ENCODE measurements at regions not wholly inside any gene's neighbourhood (a gene's known extent, or its start where the extent isn't known, plus 50 kb on each side); places are given as distances from the start of the nearest gene placed in this dataset.

GRCh38 chr11:81192516-81192915 lies 1541.1 kb downstream of the FAM181B start:
- H2BK12ac ChIP-seq (ENCODE audit: low read depth, low read length) = no peak overlapping the region
- H2BK20ac ChIP-seq (ENCODE audit: low read length) = no peak overlapping the region
- no peak for DNase-seq (ENCODE audit: low read depth in 1 of 2, low spot score in 2 of 2)
- no peak overlapping the region for H3K14ac ChIP-seq (ENCODE audit: insufficient read length)
- no peaks in the 10 kb centered on the region for H3K79me2 ChIP-seq (ENCODE audit: control insufficient read depth in 1 of 2, insufficient read depth in 2 of 2, low read length in 2 of 2)
- no peak overlapping the region for H2BK120ac ChIP-seq (replicated peaks; ENCODE audit: low read depth, low read length)
- no peak overlapping the region for H3K27ac ChIP-seq (ENCODE audit: low read depth, low read length)
- no peak overlapping the region for H2BK5ac ChIP-seq (ENCODE audit: low read depth, low read length)
- no peaks in the 10 kb centered on the region for H3K36me3 ChIP-seq (ENCODE audit: control insufficient read depth in 2 of 4, insufficient read depth in 4 of 4, low read length in 3 of 4)
- POLR2A ChIA-PET (ENCODE audit: partially characterized antibody) = no interaction called here
- H3K56ac ChIP-seq (replicated peaks; ENCODE audit: insufficient read length, low read depth, low read length) = no peak overlapping the region
- no peak overlapping the region for H2BK15ac ChIP-seq (ENCODE audit: low read length)
- H4K5ac ChIP-seq (ENCODE audit: insufficient read length, low read depth, low read length) = no peak overlapping the region
- no peak overlapping the region for H3K18ac ChIP-seq (ENCODE audit: extremely low read depth, low read length)
- H3K27me3 ChIP-seq (replicated peaks in 1 of 4; ENCODE audit: control insufficient read depth in 3 of 4, extremely low read depth in 1 of 4, insufficient read depth in 3 of 4, low read length in 3 of 4) = no peaks in the 10 kb centered on the region
- no peaks in the 10 kb centered on the region for H4K20me1 ChIP-seq (replicated peaks in 1 of 2; ENCODE audit: control insufficient read depth in 1 of 2, insufficient read depth in 2 of 2, low read length in 2 of 2)
- H3K4me1 ChIP-seq (replicated peaks in 1 of 4; ENCODE audit: control insufficient read depth in 3 of 4, insufficient read depth in 4 of 4, low read length in 3 of 4) = no peaks in the 10 kb centered on the region
- no peak overlapping the region for H3K4me3 ChIP-seq (ENCODE audit: extremely low read depth in 1 of 4, insufficient read depth in 2 of 4, low read depth in 3 of 4, low read length in 4 of 4)
- no peak overlapping the region for H2AK5ac ChIP-seq (ENCODE audit: low read depth, low read length)
- no peak overlapping the region for H4K8ac ChIP-seq (ENCODE audit: extremely low read depth, insufficient read depth, low read length)
- no peak for FAIRE-seq
- H3K23me2 ChIP-seq (ENCODE audit: low read depth, low read length) = no peaks in the 10 kb centered on the region
- H3K4ac ChIP-seq (replicated peaks; ENCODE audit: insufficient read length, low read depth, low read length) = no peak overlapping the region
- no peak overlapping the region for H4K91ac ChIP-seq (replicated peaks; ENCODE audit: insufficient read length, low read length)
- H3K4me2 ChIP-seq (ENCODE audit: insufficient read depth in 1 of 2, low read depth in 2 of 2, low read length in 2 of 2) = no peak overlapping the region
- H3K9me3 ChIP-seq (ENCODE audit: insufficient read depth in 2 of 2, low read depth in 1 of 2, low read length in 1 of 2) = peaks cover 0 to 2% of the 10 kb centered on the region in 2 experiments; a peak in 1 of 4 replicates
- H2AFZ ChIP-seq (ENCODE audit: low read length) = no peak overlapping the region
- H3K9ac ChIP-seq (replicated peaks in 1 of 4; ENCODE audit: extremely low read depth in 1 of 4, low read depth in 3 of 4, low read length in 3 of 4) = no peak overlapping the region
- CTCF ChIA-PET (ENCODE audit: partially characterized antibody) = interaction anchor here (1.8 kb wide), 1 partner anchor 11 kb away, joined by 4 read pairs; no protein-coding TSS in a partner anchor
- TF ChIP-seq TCF12 (IDR thresholded peaks at IDR 0.05; ENCODE audit: low read depth, low read length) (no peak), USF2 (IDR thresholded peaks at IDR 0.05; ENCODE audit: low read length) (no peak), RAD21 (IDR thresholded peaks at IDR 0.05 in 1 of 2, conservative IDR thresholded peaks at IDR 0.05 in 1 of 2; ENCODE audit: low read depth in 2 of 2, low read length in 2 of 2) (no peak), GTF2F1 (IDR thresholded peaks at IDR 0.05; ENCODE audit: borderline replicate concordance, low read depth, low read length) (no peak), YY1 (IDR thresholded peaks at IDR 0.05; ENCODE audit: low read depth, low read length) (no peak)
- no peak overlapping the region for H3K23ac ChIP-seq (ENCODE audit: insufficient read length)
- no peaks in the 10 kb centered on the region for H3K79me1 ChIP-seq (ENCODE audit: low read depth, low read length)

All from H1 (cell line).